ENCODE measurements at regions not wholly inside any gene's neighbourhood (a gene's known extent, or its start where the extent isn't known, plus 50 kb on each side); places are given as distances from the start of the nearest gene placed in this dataset.

DNA sequence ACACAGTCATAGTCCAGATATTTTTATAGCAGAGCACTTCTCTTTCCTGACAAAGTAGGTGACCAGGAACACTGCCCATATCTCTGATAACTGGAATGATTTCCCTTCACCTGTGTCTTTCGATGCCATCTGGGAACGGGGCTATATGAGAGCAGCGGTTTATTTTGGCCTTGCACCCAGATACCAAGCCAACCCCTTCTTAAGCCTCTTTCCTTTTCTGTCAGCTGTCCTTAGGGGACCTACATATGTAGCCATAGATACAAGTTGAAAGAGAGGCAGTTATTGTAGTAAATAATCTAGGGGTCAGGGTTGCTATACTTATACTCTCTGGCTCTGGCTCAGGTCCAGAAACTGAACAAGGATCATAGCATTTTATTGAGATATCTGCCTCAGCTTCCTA, 128.8 kb downstream of the NHLRC3 start:
- DNase-seq, result no peak

DNA sequence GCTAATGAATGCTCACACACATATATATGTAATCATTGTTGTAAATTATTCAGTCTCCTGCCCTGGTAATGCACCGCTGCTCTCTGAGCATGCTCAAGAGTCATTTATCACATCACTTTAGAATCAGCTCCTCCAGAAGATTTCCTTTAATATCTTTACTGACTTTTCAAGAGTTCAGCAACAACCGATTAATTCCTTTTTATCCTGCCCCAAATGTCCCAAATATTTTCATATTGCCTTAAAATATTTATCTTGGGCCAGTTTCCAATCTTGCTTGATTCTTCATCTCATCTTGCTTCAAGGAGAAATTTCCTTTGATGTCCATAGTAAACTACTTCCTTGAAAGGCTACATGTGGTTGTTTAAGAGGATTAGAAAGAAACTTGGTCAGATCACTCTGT, 132.5 kb downstream of the NHLRC3 start:
- DNase-seq, result no peak

- no peak for DNase-seq
Observed at GRCh38 chr13:39185326-39185725, 147.1 kb downstream of the NHLRC3 start.

- no peak for DNase-seq
Observed at GRCh38 chr13:39186205-39186875, 148.1 kb downstream of the NHLRC3 start.

DNA sequence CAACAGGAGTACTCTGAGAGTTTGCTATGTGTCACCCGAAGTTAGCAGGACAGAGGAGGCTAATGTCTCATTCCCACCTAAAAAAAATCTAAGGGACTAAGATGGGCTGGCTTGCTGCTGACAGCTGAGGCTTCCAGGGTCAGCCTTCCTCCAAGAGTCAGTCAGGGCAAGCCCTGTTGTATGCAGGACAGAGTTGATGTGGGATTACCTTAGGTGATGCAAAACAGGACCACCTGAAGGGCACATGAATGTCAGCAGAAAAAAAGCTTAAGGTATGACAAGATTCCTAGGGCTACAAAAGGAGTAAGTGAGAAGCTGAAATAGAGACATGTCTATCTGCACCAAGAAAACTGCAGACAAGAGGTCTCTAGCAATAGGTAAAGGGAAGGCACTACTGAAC, 151.5 kb downstream of the NHLRC3 start:
- no peak for DNase-seq

- DNase-seq, result no peak
Observed at GRCh38 chr13:39196965-39197646, 158.8 kb downstream of the NHLRC3 start.

DNA sequence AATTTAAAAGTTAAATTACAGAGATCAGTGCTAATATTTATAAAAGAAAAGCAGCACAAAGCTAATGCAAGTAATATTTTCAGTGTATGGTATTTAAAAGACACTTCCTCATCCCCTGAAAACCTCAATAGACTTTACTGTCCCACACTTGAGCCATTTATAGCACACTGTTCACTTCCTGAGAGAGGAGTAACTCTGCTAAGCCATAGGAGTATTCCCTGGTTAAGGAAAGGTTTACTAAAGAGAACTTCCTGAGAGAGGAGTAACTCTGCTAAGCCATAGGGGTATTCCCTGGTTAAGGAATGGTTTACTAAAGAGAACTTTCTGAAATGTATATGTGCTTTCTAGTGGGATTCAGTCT, 159.4 kb downstream of the NHLRC3 start:
- no peak for DNase-seq

DNA sequence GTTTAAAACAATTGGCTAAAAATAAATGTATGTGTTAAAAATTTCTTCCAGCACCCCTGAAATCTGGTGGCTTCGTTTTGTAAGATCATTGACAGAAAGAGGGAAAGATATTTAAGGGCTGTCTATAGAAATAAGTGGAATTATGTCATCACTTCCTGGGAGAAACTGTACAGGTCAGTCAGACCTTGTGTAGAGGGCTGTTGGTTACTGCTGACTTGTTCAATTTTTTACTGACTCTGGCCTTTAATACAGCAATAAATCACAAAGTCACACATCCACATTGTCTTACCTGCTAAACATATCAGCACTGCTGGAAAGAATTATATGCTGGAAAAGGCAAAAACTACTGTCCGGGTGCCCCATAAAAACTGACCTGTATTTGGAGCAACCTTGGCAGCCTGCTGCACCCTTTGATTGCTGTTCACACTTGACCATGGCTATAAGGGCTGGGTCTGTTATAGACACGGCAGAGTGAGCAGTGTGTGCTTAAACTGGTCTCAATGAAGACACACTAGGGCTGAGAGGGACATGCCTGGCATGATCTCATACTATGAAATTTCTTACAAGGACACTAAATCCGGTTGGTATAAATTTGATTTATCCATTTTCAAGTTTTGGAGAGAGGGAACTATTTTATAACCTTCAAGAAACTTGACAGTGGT, 162.1 kb downstream of the NHLRC3 start:
- no peak for DNase-seq

- DNase-seq, result no peak
Observed at GRCh38 chr13:39201180-39201579, 162.9 kb downstream of the NHLRC3 start.

GRCh38 chr13:39202746-39203145, 164.5 kb downstream of the NHLRC3 start:
- no peak for DNase-seq

DNA sequence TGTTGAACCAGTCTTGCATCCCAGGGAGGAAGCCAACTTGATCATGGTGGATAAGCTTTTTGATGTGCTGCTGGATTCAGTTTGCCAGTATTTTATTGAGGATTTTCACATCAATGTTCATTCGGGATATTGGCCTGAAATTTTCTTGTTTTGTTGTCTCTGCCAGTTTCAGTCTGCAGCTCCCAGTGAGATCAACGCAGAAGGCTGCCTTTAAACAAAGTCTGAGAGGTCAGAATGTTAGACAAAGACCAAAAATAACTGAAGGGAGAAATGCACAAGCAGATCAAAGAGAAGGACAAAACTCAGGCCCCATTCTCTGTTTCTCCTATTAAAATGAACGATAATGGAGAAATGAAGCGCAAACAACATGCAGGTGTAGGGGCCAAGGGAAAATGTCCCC, 170.4 kb downstream of the NHLRC3 start:
- DNase-seq, result no peak

- DNase-seq, result no peak
Observed at GRCh38 chr13:39209731-39210531, 171.7 kb downstream of the NHLRC3 start.

- no peak for DNase-seq
Observed at GRCh38 chr13:39210961-39211534, 172.8 kb downstream of the NHLRC3 start.

GRCh38 chr13:39215971-39216370, 177.7 kb downstream of the NHLRC3 start:
- no peak for DNase-seq

GRCh38 chr13:39217471-39217870, 179.2 kb downstream of the NHLRC3 start:
- no peak for DNase-seq

- DNase-seq, result no peak
Observed at GRCh38 chr13:39224671-39225240, 186.5 kb downstream of the NHLRC3 start.

DNA sequence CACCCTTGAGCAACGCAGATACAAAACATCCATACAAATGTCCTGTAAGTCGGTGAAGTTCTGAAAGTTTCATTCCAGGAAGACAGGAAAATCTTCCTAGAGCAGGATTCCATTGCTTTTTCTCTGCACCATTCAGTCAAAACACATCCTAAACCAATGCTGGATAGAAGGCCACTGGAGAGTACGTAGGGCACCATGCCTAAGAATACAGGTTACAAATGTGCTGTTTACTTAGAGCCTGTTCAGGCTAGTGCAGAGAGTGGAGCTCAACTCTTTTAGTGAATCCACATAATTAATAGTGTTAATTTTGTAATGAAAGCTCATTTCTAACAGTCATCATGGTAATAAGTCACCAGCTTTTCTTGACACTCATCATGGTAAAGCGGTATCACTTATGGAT, 187.6 kb downstream of the NHLRC3 start:
- DNase-seq, result no peak

- DNase-seq, result no peak
Observed at GRCh38 chr13:39226359-39226758, 188.1 kb downstream of the NHLRC3 start.

- no peak for DNase-seq
Observed at GRCh38 chr13:39232401-39232980, 194.2 kb downstream of the NHLRC3 start.

GRCh38 chr13:39232999-39233398, 194.7 kb downstream of the NHLRC3 start:
- DNase-seq, result no peak

DNA sequence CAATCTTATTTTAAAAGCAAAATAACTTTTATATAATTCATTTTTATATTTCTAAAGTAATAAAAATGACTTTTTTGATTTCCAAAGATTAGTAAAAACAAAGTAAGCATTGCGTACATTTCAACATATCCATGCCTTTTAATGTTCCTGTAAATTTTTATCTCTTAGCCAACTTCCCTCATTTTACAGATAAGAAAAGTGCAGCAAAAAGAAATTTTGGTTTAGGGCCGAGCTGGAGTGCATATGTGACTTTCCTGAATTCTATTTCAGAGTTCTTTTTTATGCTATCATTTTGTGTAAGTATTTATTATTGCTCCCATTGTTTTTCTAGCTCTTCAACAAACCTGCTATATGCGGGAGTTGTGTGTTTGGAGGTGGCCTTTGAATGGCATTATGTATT, 195.3 kb downstream of the NHLRC3 start:
- no peak for DNase-seq

- DNase-seq, result peak; percentile 4
Observed at GRCh38 chr13:39244561-39245230, 206.4 kb downstream of the NHLRC3 start.

Data from NCI-H510A treated with DMSO at 0.1 percent for 48 hours (cell line).